HG02798 (cell line): ENCODE measurements at regions not wholly inside any gene's neighbourhood (a gene's known extent, or its start where the extent isn't known, plus 50 kb on each side); places are given as distances from the start of the nearest gene placed in this dataset.

Source experiments
- ATAC-seq: cut with Tn5 transposase; IDR thresholded peaks from one replicate; pipeline ENCODE4 v1.9.1; 2021; ENCODE audit warnings: mild to moderate bottlenecking; ENCODE audit not compliant: unreplicated experiment, poor library complexity

GRCh38 chr11:95297680-95298452 is 66.9 kb upstream of the SESN3 start:
- no peak for ATAC-seq

DNA sequence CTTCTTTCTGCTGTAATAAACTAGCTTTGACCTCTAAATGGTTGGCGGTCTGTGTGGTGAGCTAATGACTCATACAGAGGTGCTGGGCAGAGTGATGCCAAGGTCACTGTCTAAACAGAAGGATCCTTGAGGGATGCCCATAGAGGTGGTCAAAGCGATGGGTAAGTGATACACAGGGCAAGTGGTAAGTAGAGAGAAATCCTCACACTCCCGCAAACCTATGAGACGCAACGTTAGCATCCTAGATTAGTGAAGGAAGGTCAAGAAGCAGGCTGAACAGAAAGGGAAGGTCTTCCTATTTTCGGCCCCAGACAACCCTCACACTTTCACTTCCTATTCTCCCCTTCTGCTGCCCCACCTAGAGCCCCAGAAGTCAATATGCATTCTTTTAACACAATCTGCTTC is 65.6 kb upstream of the SESN3 start:
- ATAC-seq = peak; percentile 87

DNA sequence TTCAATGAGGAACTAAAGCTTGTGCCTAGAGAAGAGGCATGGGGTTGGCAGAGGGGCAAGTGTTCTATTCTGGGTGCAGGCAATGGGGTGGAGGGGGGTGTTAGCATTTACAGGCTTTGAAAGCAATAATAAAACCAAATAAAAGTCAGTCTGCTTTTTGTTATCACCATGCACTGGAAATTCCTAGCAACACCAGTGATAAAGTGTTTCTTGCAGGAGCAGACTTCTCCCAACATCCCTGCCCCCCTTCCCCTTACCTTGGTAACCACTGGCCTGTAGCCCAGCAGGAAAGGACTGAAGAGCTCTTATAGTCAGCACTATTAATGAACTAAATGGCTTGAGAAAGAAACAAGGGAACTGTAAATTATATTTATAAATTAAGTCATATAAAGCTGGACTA is 65.2 kb upstream of the SESN3 start:
- no peak for ATAC-seq

GRCh38 chr11:95295382-95296149 is 64.6 kb upstream of the SESN3 start:
- ATAC-seq = no peak

DNA sequence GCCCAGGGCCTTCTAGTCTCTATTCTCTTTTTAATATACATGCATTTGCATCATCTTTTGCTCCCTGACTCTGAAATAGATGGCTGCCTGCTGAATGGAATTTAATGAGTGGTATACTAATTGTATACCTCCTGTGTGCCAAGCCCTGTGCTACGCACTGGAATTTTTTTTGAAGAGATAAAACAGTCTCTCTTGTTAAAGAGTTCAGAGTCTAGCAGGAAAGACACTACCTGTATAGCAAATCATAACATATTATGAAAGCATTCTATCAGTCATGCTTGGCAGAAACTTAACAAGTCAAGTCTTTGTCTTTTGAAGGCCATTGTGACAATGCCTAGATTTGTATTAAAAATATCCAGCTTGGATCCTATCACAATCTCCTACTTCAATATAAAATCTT is 63.7 kb upstream of the SESN3 start:
- ATAC-seq = no peak

DNA sequence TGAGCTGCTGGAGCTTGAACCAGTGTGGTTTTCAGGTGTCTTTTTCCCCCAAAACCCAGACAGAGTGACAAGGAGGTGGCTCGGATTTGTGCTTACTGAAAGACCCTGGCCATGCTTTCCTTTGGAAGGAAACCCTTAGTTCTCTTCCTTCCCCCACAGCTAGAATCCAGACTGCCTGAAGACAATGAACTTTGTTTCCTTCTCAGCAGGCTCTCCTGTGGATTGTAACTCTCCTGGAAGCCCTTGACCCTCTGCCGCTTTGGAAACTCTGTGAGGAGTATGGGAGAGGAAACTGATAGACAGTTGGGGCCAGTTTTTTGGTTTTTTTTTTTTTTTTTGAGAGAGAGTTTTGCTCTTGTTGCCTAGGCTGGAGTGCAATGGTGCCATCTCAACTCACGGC is 62.1 kb upstream of the SESN3 start:
- no peak for ATAC-seq

DNA sequence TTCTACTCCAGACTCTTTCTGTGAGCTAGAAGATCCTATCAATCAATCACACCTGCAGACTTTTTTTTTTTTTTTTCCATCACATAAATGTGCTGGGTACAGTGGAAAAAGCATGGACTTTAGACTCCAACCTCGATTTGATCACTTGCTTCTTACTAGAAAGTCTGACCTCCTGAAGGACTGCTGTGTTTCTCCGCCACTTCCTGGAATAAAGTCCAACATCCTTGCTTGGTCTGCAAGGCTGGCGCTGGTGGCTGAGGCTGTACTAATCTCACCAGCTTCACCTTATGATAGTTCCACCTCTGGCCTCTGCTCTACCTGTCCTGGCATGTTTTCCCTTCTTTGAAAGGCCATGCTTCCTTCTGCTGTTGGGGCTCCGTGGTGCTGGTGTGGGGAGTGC is 60.9 kb upstream of the SESN3 start:
- ATAC-seq = no peak

GRCh38 chr11:95289378-95290101 is 58.5 kb upstream of the SESN3 start:
- ATAC-seq = no peak

DNA sequence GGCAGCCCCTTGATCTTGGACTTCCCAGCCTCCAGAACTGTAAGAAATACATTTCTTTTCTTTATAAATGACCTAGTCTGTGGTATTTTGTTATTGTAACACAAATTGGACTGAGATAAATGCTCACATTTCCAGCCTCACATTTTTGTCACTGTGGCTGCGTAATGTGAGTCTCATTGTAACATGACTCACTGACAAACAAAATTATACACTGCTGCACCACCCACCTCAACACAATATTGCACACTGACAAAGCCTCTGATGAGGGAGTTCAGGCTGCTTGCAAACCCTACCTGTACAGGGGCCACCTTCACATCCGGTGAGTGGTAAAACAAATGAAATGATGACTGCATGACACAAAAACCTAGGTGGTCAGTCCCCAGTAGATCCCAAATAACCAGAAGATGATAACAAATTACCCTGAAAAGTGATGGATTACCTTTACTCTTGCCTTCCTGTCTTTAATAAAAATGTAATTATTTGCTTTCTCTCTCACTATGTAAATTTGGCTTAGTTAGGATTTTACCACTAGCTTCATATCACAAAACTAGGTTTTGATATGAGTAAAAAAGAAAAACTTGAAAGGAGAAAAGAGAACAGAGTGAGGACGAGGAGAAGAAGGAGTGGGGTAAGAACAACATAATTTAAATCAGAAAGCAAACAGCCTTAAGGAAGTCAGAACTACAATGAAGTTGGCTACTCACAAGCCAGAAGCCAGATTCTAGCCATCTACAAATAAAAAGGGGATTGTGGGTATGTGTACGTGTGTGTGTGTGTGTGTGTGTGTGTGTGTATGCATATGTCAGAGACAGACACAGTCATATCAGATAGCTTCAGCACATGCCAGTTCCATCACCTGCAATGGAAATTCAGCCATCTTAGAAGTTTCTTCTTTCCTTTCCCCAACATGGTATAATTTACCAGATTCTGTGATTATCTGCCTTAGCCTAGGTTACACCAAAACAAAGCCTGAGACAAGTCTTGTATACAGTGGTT is 53.4 kb upstream of the SESN3 start:
- ATAC-seq = no peak

DNA sequence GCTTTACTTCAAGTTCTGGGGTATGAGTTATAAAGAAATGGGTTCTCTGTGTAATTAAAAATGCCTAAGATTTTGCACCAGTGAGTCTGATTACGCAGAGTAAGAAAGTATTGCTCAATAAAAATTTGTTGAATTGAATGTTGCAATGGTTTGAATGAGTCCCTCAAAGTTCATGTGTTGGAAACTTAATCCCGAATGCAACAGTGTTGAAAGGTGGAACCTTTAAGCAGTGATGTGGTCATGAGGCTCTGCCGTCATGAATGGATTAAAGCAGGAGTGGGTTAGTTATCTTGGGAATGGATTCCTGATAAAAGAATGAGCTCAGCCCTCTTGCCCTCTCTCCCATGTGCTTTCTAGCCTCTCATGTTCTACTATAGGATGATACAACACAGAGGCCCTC is 52.6 kb upstream of the SESN3 start:
- ATAC-seq = no peak

DNA sequence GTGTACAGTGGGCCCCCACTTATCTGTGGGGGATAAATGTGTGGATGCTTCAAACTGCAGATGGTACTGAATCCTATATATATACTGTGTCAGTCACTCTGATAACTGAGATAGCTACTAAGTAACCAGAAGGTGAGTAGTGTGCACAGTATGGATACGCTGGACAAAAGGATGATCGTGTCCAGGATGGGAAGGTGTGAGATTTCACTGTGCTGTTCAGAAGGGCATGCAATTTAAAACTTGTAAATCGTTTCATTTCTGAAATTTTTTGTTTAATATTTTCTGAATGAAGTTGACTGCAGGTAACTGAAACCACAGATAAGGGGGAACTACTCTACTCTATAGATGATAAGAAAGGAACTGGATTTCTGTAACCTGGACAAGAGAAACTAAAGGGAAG is 52.1 kb upstream of the SESN3 start:
- ATAC-seq = no peak

- no peak for ATAC-seq
Observed at GRCh38 chr11:95282291-95282751, 51.3 kb upstream of the SESN3 start.
